HG02870 (cell line): ENCODE measurements at regions not wholly inside any gene's neighbourhood (a gene's known extent, or its start where the extent isn't known, plus 50 kb on each side); places are given as distances from the start of the nearest gene placed in this dataset.
"Not testable (repeated sequence)": the region's sequence is repeated elsewhere in the genome, so short reads cannot be mapped to it uniquely, and the experiment has no call there.

ENCODE experiments used
- ATAC-seq: cut with Tn5 transposase; IDR thresholded peaks from one replicate; pipeline ENCODE4 v1.9.1; 2021; ENCODE audit warnings: mild to moderate bottlenecking, moderate library complexity; ENCODE audit not compliant: unreplicated experiment

GRCh38 chr6:8821981-8822381, 386.6 kb upstream of the SLC35B3 start:
- no peak for ATAC-seq

GRCh38 chr6:8820313-8820712, 385.0 kb upstream of the SLC35B3 start:
- ATAC-seq: no peak

GRCh38 chr6:8819446-8819845, 384.1 kb upstream of the SLC35B3 start:
- no peak for ATAC-seq

DNA sequence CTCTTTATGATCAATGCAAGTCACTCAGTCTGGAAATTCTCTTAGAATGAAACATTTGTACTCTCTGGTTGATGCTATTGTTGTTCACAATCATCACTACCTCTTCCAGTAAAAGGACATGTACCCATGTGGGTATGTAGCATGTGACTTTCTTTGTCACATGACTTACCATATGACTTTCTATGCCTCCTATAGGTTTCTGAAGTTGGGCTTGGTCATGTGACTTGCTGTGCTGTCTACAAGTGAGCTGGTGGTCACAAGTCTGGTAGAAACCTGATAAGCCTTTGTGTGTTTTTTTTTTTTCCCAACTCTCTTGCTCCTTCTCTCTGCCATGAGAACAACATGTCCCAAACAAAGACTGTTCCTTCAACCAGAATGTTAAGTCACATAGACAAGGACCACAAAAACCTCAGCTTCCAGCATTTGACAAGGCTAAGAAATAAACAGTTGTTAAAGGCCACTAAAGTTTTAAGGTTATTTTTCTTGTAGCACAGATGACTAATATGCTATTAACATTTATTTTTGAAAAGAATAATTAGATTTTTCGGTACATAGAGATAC, 379.2 kb upstream of the SLC35B3 start:
- no peak for ATAC-seq

GRCh38 chr6:8810325-8810724, 375.0 kb upstream of the SLC35B3 start:
- no peak for ATAC-seq

- no peak for ATAC-seq
These were observed 374.3 kb upstream of the SLC35B3 start for GRCh38 chr6:8809662-8810061.

- ATAC-seq: no peak
These were observed 367.9 kb upstream of the SLC35B3 start for GRCh38 chr6:8803181-8803760.

- ATAC-seq: not testable (repeated sequence)
These were observed 367.1 kb upstream of the SLC35B3 start for GRCh38 chr6:8802397-8802796.

DNA sequence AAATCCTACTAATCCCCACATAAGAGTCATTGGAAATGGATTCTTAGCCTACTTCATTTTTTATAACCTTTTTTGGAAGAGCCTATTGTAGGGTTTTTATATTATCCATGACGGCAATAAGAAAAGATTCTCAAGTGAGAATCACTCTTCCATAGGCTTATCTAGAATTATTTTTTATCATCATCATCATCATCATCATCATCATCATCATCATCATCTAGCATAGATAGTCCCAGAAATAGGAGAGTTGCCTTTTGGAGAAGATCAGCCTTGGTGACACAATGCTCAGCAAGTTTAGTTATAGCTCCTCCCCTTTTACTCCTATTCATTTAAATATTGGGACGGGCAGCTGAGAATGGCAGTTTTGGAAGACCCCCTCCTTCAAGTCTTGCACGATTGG, 359.1 kb upstream of the SLC35B3 start:
- ATAC-seq: no peak

DNA sequence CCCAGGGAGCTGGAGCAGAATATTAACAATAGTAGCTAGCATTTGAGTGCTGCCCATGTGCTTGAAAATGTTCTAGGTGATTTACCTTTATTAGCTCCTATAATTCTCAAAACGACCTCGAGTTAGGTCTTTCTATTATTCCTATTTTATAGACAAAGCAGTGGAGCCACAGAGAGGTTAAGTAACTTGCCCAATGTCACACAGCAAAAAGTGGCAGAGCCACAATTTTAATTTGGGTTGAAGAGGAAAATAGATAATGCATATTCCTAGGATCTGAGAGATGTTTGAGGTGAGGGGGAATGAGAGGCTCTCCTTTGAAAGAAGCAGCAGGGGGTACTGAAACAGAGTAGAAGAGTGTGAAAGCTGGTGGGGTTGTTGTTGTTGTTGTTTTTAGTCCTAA, 354.5 kb upstream of the SLC35B3 start:
- ATAC-seq: no peak

- no peak for ATAC-seq
These were observed 349.9 kb upstream of the SLC35B3 start for GRCh38 chr6:8785223-8785622.

- ATAC-seq: no peak
These were observed 347.8 kb upstream of the SLC35B3 start for GRCh38 chr6:8783191-8783590.

- ATAC-seq: no peak
These were observed 345.3 kb upstream of the SLC35B3 start for GRCh38 chr6:8780653-8781052.

DNA sequence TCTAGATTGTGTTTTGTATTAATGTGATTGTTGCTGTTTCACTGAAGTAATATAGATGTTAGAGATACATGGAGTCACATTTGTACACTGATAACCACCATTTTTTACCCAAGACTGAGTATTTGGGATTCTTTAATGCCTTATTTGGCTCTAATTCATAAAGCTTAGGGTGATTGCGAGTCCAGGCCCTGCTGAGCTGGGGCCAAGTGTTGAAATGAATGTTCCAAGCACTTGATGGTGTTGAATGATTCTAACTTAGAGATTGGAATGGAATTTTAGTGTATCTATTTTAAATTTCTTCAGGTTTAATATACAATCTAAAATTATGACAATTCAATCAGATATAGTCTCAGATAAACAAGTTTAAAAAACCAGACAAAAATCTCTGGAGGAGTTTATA, 329.4 kb upstream of the SLC35B3 start:
- no peak for ATAC-seq

DNA sequence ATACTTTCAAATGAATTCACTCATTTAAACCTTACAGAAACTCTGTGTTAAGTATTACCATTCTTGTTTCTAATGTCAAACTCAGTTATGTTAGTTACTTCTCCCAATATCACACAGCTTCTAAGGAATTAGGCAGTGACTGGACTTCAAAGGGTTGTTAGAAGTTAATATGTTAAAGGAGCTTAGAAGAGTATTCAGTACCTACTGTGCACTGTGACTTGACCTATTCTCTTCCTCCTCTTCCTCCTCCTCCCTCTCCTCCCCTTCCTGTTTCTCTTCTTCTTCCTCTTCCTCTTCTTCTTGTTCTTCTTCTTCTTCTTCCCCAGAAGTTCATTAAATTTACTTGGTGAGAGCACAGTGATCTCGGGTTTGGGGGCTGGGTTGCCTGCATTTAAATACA, 325.6 kb upstream of the SLC35B3 start:
- no peak for ATAC-seq

DNA sequence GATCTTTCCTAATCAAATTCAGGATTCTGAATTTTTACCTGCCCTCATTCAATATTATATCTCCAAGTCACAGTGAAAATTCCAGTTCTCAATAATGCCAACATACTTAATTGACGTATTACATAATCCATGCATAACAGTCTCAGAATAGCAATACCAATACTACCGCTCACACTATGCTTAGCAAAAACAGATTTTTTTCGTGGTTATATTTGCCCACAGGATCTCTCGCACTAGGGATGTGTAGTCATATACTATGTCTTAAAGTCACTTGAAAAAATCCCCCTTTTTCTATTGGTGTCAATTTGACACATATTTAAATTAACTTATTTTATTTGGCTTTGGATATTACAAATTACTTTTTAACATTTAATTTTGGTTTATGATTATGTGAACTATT, 323.1 kb upstream of the SLC35B3 start:
- no peak for ATAC-seq

GRCh38 chr6:8750627-8751026, 315.3 kb upstream of the SLC35B3 start:
- ATAC-seq: no peak

DNA sequence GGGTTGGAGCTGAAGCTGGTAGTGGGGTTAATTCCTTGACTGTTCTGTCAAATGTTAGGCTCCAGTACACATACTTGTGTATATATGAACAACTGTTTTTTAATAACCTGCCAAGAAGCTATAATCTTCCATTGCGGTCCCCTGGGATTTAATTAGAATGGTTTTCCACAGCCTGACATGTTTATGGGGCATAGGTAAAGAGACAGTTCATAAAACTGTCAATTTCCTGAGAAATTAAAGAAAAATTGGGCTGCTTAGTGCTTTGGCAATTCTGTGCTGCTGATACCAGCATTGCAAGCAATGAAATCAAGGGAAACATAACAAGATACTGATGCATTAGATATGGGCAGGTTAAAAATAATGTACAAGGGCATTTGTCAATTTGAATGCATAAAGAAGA, 314.1 kb upstream of the SLC35B3 start:
- ATAC-seq: no peak

DNA sequence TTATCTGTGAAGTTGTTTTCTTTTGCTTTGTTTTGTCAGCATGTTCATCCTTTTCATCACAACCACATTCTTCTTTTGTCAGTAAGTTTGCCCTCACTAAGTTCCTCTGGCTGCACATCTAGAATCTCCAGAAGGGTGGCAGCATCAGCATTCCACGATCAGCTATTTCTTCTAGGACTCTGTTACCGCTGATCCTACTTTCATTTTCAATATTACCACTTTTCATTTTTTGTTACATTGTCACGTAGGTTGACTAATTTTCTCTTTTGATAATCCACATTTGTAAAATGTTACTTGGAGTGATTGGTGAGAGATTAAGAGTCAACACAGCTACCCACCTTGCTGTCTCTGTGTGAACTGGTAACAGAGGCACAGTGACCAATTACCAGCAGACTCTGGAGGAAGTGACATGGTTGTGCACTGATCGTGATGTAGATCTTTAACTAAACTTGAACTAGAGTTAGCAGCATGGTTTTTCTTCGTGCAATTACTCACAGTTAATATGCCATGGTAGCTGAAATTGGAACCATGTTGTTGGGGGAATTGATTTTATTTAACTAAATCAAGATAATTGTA, 307.9 kb upstream of the SLC35B3 start:
- no peak for ATAC-seq

DNA sequence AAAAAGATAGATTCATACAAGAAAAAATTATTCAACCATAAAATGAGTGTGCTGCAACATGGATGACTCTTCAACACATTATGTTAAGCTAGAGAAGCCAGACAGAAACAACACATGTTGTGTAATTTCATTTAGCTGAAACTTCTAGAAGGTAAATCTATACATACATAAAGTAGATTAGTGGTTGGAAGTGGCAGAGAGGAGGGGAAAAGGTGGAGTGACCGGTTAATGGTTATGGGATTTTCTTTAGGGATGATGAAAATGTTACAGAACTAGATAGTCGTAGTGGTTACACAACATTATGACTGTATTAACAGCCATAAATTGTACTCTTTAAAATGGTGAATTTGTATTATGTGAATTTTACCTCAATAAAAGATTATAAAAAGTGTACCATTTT, 304.1 kb upstream of the SLC35B3 start:
- ATAC-seq: no peak

GRCh38 chr6:8738951-8739350, 303.6 kb upstream of the SLC35B3 start:
- no peak for ATAC-seq

GRCh38 chr6:8736156-8736895, 301.0 kb upstream of the SLC35B3 start:
- ATAC-seq: no peak
